ENCODE measurements at regions not wholly inside any gene's neighbourhood (a gene's known extent, or its start where the extent isn't known, plus 50 kb on each side); places are given as distances from the start of the nearest gene placed in this dataset.

GRCh38 chr7:156167417-156167807 is 355.1 kb upstream of the SHH start:
- CTCF ChIA-PET = interaction anchor here (1.1 kb wide), 1 partner anchor 14 kb away, joined by 3 read pairs; no protein-coding TSS in a partner anchor

DNA sequence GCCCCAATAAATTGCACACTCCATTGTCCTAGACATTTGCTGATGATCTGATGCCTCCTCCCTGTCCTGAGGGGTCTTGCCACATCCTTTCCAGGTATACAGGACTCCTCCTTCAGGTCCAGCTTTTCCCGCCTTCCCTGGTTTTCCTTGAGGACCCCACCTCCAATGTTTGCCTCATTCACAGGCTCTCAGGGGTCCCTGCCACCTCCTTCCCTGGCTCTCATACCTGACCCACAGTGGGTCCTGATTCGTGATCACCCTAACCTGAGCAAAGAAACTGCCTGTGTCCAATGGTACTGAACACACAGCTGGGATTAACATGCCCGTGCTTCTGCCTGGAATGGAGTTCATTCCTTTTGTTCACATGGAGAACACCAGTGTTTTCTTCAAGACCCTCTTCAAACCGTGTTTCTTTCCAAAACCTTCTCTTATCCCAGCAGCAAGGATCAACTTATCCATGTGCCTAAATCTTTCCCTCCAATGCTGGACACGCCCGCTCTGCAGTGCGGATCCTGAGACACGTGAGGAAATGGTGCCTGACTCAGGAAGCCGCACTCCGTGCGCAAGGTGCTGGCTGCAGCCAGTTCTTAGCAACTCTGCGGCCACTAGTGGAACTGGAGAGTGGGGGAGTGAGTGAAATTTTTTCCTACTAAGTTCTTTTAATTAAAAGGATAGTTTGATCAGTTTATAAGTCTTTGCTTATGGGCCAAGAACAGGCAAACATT is 354.6 kb upstream of the SHH start:
- H3K9me3 ChIP-seq (replicated peaks; ENCODE audit: control insufficient read depth, insufficient read depth, low read length) = peaks cover 2% of the 10 kb centered on the region
- POLR2A ChIA-PET = no interaction called here
- no peak for DNase-seq (ENCODE audit: low read depth, low spot score)
- H3K4me1 ChIP-seq (ENCODE audit: control insufficient read depth, extremely low read depth, insufficient read depth, low read length) = no peaks in the 10 kb centered on the region
- no peak for FAIRE-seq
- dilution Hi-C loops (cut with MboI; ENCODE audit: extremely low pct_ligation_motif_present, low sequenced_read_pairs) (no loop called here), intact Hi-C loops (cut with micrococcal nuclease) (no loop called here)
- no peaks in the 10 kb centered on the region for H3K27me3 ChIP-seq (ENCODE audit: control insufficient read depth in 2 of 2, insufficient read depth in 2 of 2, low read length in 2 of 2)
- H3K79me2 ChIP-seq (ENCODE audit: control insufficient read depth, insufficient read depth, low read length) = no peaks in the 10 kb centered on the region
- CTCF ChIA-PET = interaction anchor here (1.1 kb wide), 1 partner anchor 14 kb away, joined by 3 read pairs; no protein-coding TSS in a partner anchor
- no peaks in the 10 kb centered on the region for H4K20me1 ChIP-seq (replicated peaks; ENCODE audit: control insufficient read depth, extremely low read depth, insufficient read depth, low read length)
- TF ChIP-seq, protein P1, sequence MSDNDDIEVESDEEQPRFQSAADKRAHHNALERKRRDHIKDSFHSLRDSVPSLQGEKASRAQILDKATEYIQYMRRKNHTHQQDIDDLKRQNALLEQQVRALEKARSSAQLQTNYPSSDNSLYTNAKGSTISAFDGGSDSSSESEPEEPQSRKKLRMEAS (IDR thresholded peaks at IDR 0.05; ENCODE audit: insufficient read depth, insufficient read length) = no peak
- no peak overlapping the region for H3K4me2 ChIP-seq (ENCODE audit: insufficient read depth, low read length)
- no peaks in the 10 kb centered on the region for H3K36me3 ChIP-seq (ENCODE audit: control insufficient read depth in 2 of 2, extremely low read depth in 1 of 2, insufficient read depth in 2 of 2, low read length in 2 of 2)
- H3K27ac ChIP-seq (ENCODE audit: insufficient read depth, low read depth, low read length) = no peak overlapping the region
- H2AFZ ChIP-seq (ENCODE audit: low read depth, low read length) = no peak overlapping the region
- no peak overlapping the region for H3K9ac ChIP-seq (replicated peaks; ENCODE audit: extremely low read depth, insufficient read depth, low read length)
- no TSS peak for BruUV-seq (replicated peaks)
- no peak overlapping the region for H3K4me3 ChIP-seq (replicated peaks in 1 of 3; ENCODE audit: insufficient read depth in 1 of 3, low read depth in 1 of 3, low read length in 3 of 3)
- H3K9me1 ChIP-seq (replicated peaks; ENCODE audit: control insufficient read depth, extremely low read depth, insufficient read depth, low read length) = no peaks in the 10 kb centered on the region

More at GRCh38 chr7:156167417-156167807, 355.1 kb upstream of the SHH start:
- TF ChIP-seq POLR2AphosphoS5 (IDR thresholded peaks at IDR 0.05; ENCODE audit: insufficient read depth, low read depth, low read length) = no peak
- H3K4me1 ChIP-seq (ENCODE audit: control insufficient read depth, extremely low read depth, insufficient read depth, low read length) = no peaks in the 10 kb centered on the region
- DNase-seq (ENCODE audit: low read depth, low spot score) (no peak), FAIRE-seq (no peak)
- no peaks in the 10 kb centered on the region for H3K9me1 ChIP-seq (replicated peaks; ENCODE audit: control insufficient read depth, extremely low read depth, insufficient read depth, low read length)
- H3K27me3 ChIP-seq (ENCODE audit: control insufficient read depth in 2 of 2, insufficient read depth in 2 of 2, low read length in 2 of 2) = no peaks in the 10 kb centered on the region
- H3K36me3 ChIP-seq (ENCODE audit: control insufficient read depth in 2 of 2, extremely low read depth in 1 of 2, insufficient read depth in 2 of 2, low read length in 2 of 2) = no peaks in the 10 kb centered on the region
- no peaks in the 10 kb centered on the region for H4K20me1 ChIP-seq (replicated peaks; ENCODE audit: control insufficient read depth, extremely low read depth, insufficient read depth, low read length)
- H3K9ac ChIP-seq (replicated peaks; ENCODE audit: extremely low read depth, insufficient read depth, low read length) = no peak overlapping the region
- H3K79me2 ChIP-seq (ENCODE audit: control insufficient read depth, insufficient read depth, low read length) = no peaks in the 10 kb centered on the region
- dilution Hi-C loops (cut with MboI; ENCODE audit: extremely low pct_ligation_motif_present, low sequenced_read_pairs) (no loop called here), intact Hi-C loops (cut with micrococcal nuclease) (no loop called here)
- POLR2A ChIA-PET = no interaction called here
- no peak overlapping the region for H3K4me2 ChIP-seq (ENCODE audit: insufficient read depth, low read length)
- H3K9me3 ChIP-seq (replicated peaks; ENCODE audit: control insufficient read depth, insufficient read depth, low read length) = peaks cover 2% of the 10 kb centered on the region
- no peak overlapping the region for H3K27ac ChIP-seq (ENCODE audit: insufficient read depth, low read depth, low read length)
- no peak overlapping the region for H3K4me3 ChIP-seq (replicated peaks in 1 of 3; ENCODE audit: insufficient read depth in 1 of 3, low read depth in 1 of 3, low read length in 3 of 3)
- no peak overlapping the region for H2AFZ ChIP-seq (ENCODE audit: low read depth, low read length)
- BruUV-seq (replicated peaks) = no TSS peak
